ENCODE measurements at regions not wholly inside any gene's neighbourhood (a gene's known extent, or its start where the extent isn't known, plus 50 kb on each side); places are given as distances from the start of the nearest gene placed in this dataset.

- no peak overlapping the region for H3K4me3 ChIP-seq (ENCODE audit: low read length)
- no peak for TF ChIP-seq CTCF (conservative IDR thresholded peaks at IDR 0.05; ENCODE audit: low read length)
- no peak for DNase-seq (ENCODE audit: low read depth)
These were observed 290.7 kb downstream of the FGFR2 start for GRCh38 chr10:121307411-121307980.

- H3K4me3 ChIP-seq (ENCODE audit: low read length) = no peak overlapping the region
- no peak for DNase-seq (ENCODE audit: low read depth)
- TF ChIP-seq CTCF (conservative IDR thresholded peaks at IDR 0.05; ENCODE audit: low read length) = no peak
These were observed 290.2 kb downstream of the FGFR2 start for GRCh38 chr10:121308020-121308419.

GRCh38 chr10:121309164-121309563, 289.1 kb downstream of the FGFR2 start:
- DNase-seq (ENCODE audit: low read depth) = no peak
- no peak overlapping the region for H3K4me3 ChIP-seq (ENCODE audit: low read length)
- no peak for TF ChIP-seq CTCF (conservative IDR thresholded peaks at IDR 0.05; ENCODE audit: low read length)

GRCh38 chr10:121310151-121310711, 288.0 kb downstream of the FGFR2 start:
- no peak overlapping the region for H3K4me3 ChIP-seq (ENCODE audit: low read length)
- TF ChIP-seq CTCF (conservative IDR thresholded peaks at IDR 0.05; ENCODE audit: low read length) = no peak
- no peak for DNase-seq (ENCODE audit: low read depth)

- DNase-seq (ENCODE audit: low read depth) = no peak
- TF ChIP-seq CTCF (conservative IDR thresholded peaks at IDR 0.05; ENCODE audit: low read length) = no peak
- H3K4me3 ChIP-seq (ENCODE audit: low read length) = no peak overlapping the region
These were observed 286.3 kb downstream of the FGFR2 start for GRCh38 chr10:121311812-121312443.

GRCh38 chr10:121312587-121312986, 285.7 kb downstream of the FGFR2 start:
- H3K4me3 ChIP-seq (ENCODE audit: low read length) = no peak overlapping the region
- TF ChIP-seq CTCF (conservative IDR thresholded peaks at IDR 0.05; ENCODE audit: low read length) = no peak
- DNase-seq (ENCODE audit: low read depth) = no peak

All from AG10803 (cell line).